ENCODE measurements at regions not wholly inside any gene's neighbourhood (a gene's known extent, or its start where the extent isn't known, plus 50 kb on each side); places are given as distances from the start of the nearest gene placed in this dataset.

- Histone ChIP-seq H3K9ac (ENCODE audit: insufficient read depth in 1 of 2, low read depth in 2 of 2, low read length in 2 of 2) (no peak overlapping the region), H3K9me3 (replicated peaks; ENCODE audit: control insufficient read depth, insufficient read depth, low read depth, low read length) (no peaks in the 10 kb centered on the region), H4K20me1 (replicated peaks; ENCODE audit: control insufficient read depth, insufficient read depth, low read length) (no peaks in the 10 kb centered on the region), H3K79me2 (ENCODE audit: control insufficient read depth, insufficient read depth, low read length) (no peaks in the 10 kb centered on the region), H3K4me3 (no peak overlapping the region), H3K9me1 (ENCODE audit: control insufficient read depth, insufficient read depth, low read length) (no peaks in the 10 kb centered on the region), H3K36me3 (ENCODE audit: control insufficient read depth, insufficient read depth, low read length) (no peaks in the 10 kb centered on the region), H3K4me1 (replicated peaks in 1 of 2; ENCODE audit: control insufficient read depth in 2 of 2, insufficient read depth in 2 of 2, low read length in 2 of 2) (no peaks in the 10 kb centered on the region), H3K27me3 (ENCODE audit: control insufficient read depth in 2 of 2, insufficient read depth in 2 of 2, low read length in 2 of 2) (no peaks in the 10 kb centered on the region), H3K4me2 (ENCODE audit: insufficient read depth, low read length) (no peak overlapping the region), H2AFZ (ENCODE audit: low read depth, low read length) (no peak overlapping the region), H3K27ac (ENCODE audit: extremely low read depth, low read depth, low read length) (no peak overlapping the region)
- no peak for DNase-seq (ENCODE audit: extremely low read depth in 1 of 4, low spot score in 3 of 4)
- in situ Hi-C loops (cut with MboI) (no loop called here), intact Hi-C loops (cut with micrococcal nuclease) (no loop called here)
- ATAC-seq, result no peak
- TF ChIP-seq CBFA2T3 (IDR thresholded peaks at IDR 0.05) (0 out of 2 replicates have a peak, but pooled peaks have one; percentile 9), HMG20A (CRISPR knock-in tag; conservative IDR thresholded peaks at IDR 0.05) (0 out of 2 replicates have a peak, but pooled peaks have one; percentile 46), TEAD4 (IDR thresholded peaks at IDR 0.05; ENCODE audit: low read length) (peak; percentile 38; the same call in 1 of the 2 replicates), TEAD4 (CRISPR knock-in tag; IDR thresholded peaks at IDR 0.05; ENCODE audit: borderline replicate concordance) (no peak), GTF2F1 (IDR thresholded peaks at IDR 0.05; ENCODE audit: low read depth, low read length) (no peak), PHF21A (IDR thresholded peaks at IDR 0.05; ENCODE audit: borderline replicate concordance, low read depth) (no peak), NFE2L1 (tag; IDR thresholded peaks at IDR 0.05; ENCODE audit: borderline replicate concordance, low read depth) (no peak)
- BruUV-seq (replicated peaks), result no TSS peak
- no peak for FAIRE-seq
- CTCF ChIA-PET (ENCODE audit: low intra/inter-chr PET ratio), result no interaction called here
- POLR2A ChIA-PET, result no interaction called here
- WGBS (ENCODE audit: insufficient coverage, low coverage, missing lambda C conversion rate), result 0% methylated on average over 6 of the region's 6 CpGs
Observed at GRCh38 chr2:150222379-150222778, 265.1 kb downstream of the RND3 start.

- H3K4me2 ChIP-seq (ENCODE audit: insufficient read depth, low read length), result no peak overlapping the region
- WGBS (ENCODE audit: insufficient coverage, low coverage, missing lambda C conversion rate), result 0% methylated on average over 2 of the region's 2 CpGs
- POLR2A ChIA-PET, result no interaction called here
- intact Hi-C loops (cut with micrococcal nuclease) (no loop called here), in situ Hi-C loops (cut with MboI) (no loop called here)
- H3K27me3 ChIP-seq (ENCODE audit: control insufficient read depth in 2 of 2, insufficient read depth in 2 of 2, low read length in 2 of 2), result no peaks in the 10 kb centered on the region
- no peaks in the 10 kb centered on the region for H3K36me3 ChIP-seq (ENCODE audit: control insufficient read depth, insufficient read depth, low read length)
- H3K79me2 ChIP-seq (ENCODE audit: control insufficient read depth, insufficient read depth, low read length), result no peaks in the 10 kb centered on the region
- no peaks in the 10 kb centered on the region for H3K9me1 ChIP-seq (ENCODE audit: control insufficient read depth, insufficient read depth, low read length)
- CTCF ChIA-PET (ENCODE audit: low intra/inter-chr PET ratio), result no interaction called here
- ATAC-seq, result no peak
- no peaks in the 10 kb centered on the region for H3K9me3 ChIP-seq (replicated peaks; ENCODE audit: control insufficient read depth, insufficient read depth, low read depth, low read length)
- BruUV-seq (replicated peaks), result no TSS peak
- H4K20me1 ChIP-seq (replicated peaks; ENCODE audit: control insufficient read depth, insufficient read depth, low read length), result no peaks in the 10 kb centered on the region
- FAIRE-seq, result no peak
- H3K4me1 ChIP-seq (replicated peaks in 1 of 2; ENCODE audit: control insufficient read depth in 2 of 2, insufficient read depth in 2 of 2, low read length in 2 of 2), result no peaks in the 10 kb centered on the region
- no peak overlapping the region for H2AFZ ChIP-seq (ENCODE audit: low read depth, low read length)
- H3K4me3 ChIP-seq, result no peak overlapping the region
- no peak for DNase-seq (ENCODE audit: extremely low read depth in 1 of 4, low spot score in 3 of 4)
- no peak overlapping the region for H3K27ac ChIP-seq (ENCODE audit: extremely low read depth, low read depth, low read length)
- no peak for TF ChIP-seq ETS2 (tag; IDR thresholded peaks at IDR 0.05; ENCODE audit: borderline replicate concordance, poor library complexity, severe bottlenecking)
- no peak for TF ChIP-seq ZFX (CRISPR knock-in tag; IDR thresholded peaks at IDR 0.05)
- TF ChIP-seq ESRRA (IDR thresholded peaks at IDR 0.05; ENCODE audit: borderline replicate concordance, low read depth), result no peak
- TF ChIP-seq HDAC3 (IDR thresholded peaks at IDR 0.05; ENCODE audit: borderline replicate concordance, partially characterized antibody), result no peak
- TF ChIP-seq NRF1 (conservative IDR thresholded peaks at IDR 0.05 in 1 of 2, IDR thresholded peaks at IDR 0.05 in 1 of 2), result no peak
- no peak for TF ChIP-seq NR1H2 (CRISPR knock-in tag; IDR thresholded peaks at IDR 0.05)
- H3K9ac ChIP-seq (ENCODE audit: insufficient read depth in 1 of 2, low read depth in 2 of 2, low read length in 2 of 2), result no peak overlapping the region
Observed at GRCh38 chr2:150219861-150220260, 267.6 kb downstream of the RND3 start.

All from K562 (cell line).